Uterus (tissue), 2 donors: ENCODE measurements at regions not wholly inside any gene's neighbourhood (a gene's known extent, or its start where the extent isn't known, plus 50 kb on each side); places are given as distances from the start of the nearest gene placed in this dataset.

Experiments
- CTCF ChIP-seq, 4 experiments: fragments of 200-600 bp in 2 of 4; fragments of 450-650 bp in 2 of 4; sonication (generic) in 2 of 4; IDR thresholded peaks; one replicate each; pipeline ENCODE4 v1.5.1; 2016 to 2019; ENCODE audit warnings: antibody characterized with exemption in 4 of 4, mild to moderate bottlenecking in 2 of 4, moderate library complexity in 1 of 4
- POLR2A ChIP-seq, 2 donors: fragments of 450-650 bp; IDR thresholded peaks; one replicate each; pipeline ENCODE4 v1.6.1; 2016; ENCODE audit warnings: antibody characterized with exemption in 2 of 2, mild to moderate bottlenecking in 1 of 2, moderate library complexity in 1 of 2

GRCh38 chr3:144112437-144112836 lies 140.8 kb downstream of the DIPK2A start:
- TF ChIP-seq CTCF (IDR thresholded peaks at IDR 0.05) (no peak), POLR2A (IDR thresholded peaks at IDR 0.05) (no peak)
